ACC112 (cell line): ENCODE measurements at regions not wholly inside any gene's neighbourhood (a gene's known extent, or its start where the extent isn't known, plus 50 kb on each side); places are given as distances from the start of the nearest gene placed in this dataset.

Source experiments
- H2AFZ ChIP-seq: fragments of 200-600 bp; sonication (generic); one replicate; pipeline ENCODE4 v1.6.0; 2017; ENCODE audit warnings: antibody characterized with exemption, low read length; ENCODE audit not compliant: unreplicated experiment
- H3K27ac ChIP-seq: fragments of 200-600 bp; sonication (generic); 2 replicates; pipeline ENCODE4 v1.5.1; 2014; ENCODE audit warnings: low read depth, mild to moderate bottlenecking, antibody characterized with exemption, low read length, moderate library complexity
- H3K27me3 ChIP-seq: fragments of 200-600 bp; sonication (generic); 2 replicates; pipeline ENCODE4 v1.6.1; 2014; ENCODE audit warnings: mild to moderate bottlenecking, antibody characterized with exemption, low read length, moderate library complexity, mixed read lengths; ENCODE audit not compliant: insufficient read depth
- H3K36me3 ChIP-seq: fragments of 200-600 bp; sonication (generic); 2 replicates; pipeline ENCODE4 v1.6.1; 2016; ENCODE audit warnings: mild to moderate bottlenecking, antibody characterized with exemption, low read length, moderate library complexity, mixed read lengths; ENCODE audit not compliant: insufficient read depth
- H3K4me1 ChIP-seq: fragments of 200-600 bp; sonication (generic); one replicate; pipeline ENCODE4 v1.6.1; 2016; ENCODE audit warnings: low read length, mixed read lengths; ENCODE audit not compliant: insufficient read depth, unreplicated experiment, control insufficient read depth
- H3K4me3 ChIP-seq: fragments of 200-600 bp; sonication (generic); 2 replicates; pipeline ENCODE4 v1.5.1; 2014; ENCODE audit warnings: mild to moderate bottlenecking, low read depth, low read length
- H3K79me2 ChIP-seq: fragments of 200-600 bp; sonication (generic); one replicate; pipeline ENCODE4 v1.6.0; 2016; ENCODE audit warnings: low read length; ENCODE audit not compliant: control insufficient read depth, unreplicated experiment, insufficient read depth

GRCh38 chr4:142927721-142928120, 81.6 kb upstream of the INPP4B start:
- Histone ChIP-seq H3K36me3 (no peaks in the 10 kb centered on the region), H2AFZ (no peak overlapping the region), H3K4me1 (no peaks in the 10 kb centered on the region), H3K79me2 (no peaks in the 10 kb centered on the region), H3K4me3 (no peak overlapping the region), H3K27me3 (no peaks in the 10 kb centered on the region; the same call in 1 of the 2 replicates), H3K27ac (no peak overlapping the region)

GRCh38 chr4:142929526-142929925, 83.4 kb upstream of the INPP4B start:
- Histone ChIP-seq H3K79me2 (no peaks in the 10 kb centered on the region), H3K36me3 (no peaks in the 10 kb centered on the region), H2AFZ (no peak overlapping the region), H3K27ac (no peak overlapping the region), H3K27me3 (no peaks in the 10 kb centered on the region; the same call in 1 of the 2 replicates), H3K4me3 (no peak overlapping the region), H3K4me1 (peaks cover 5% of the 10 kb centered on the region)

GRCh38 chr4:142933207-142933606, 87.1 kb upstream of the INPP4B start:
- Histone ChIP-seq H3K4me1 (peaks cover 5% of the 10 kb centered on the region), H3K27ac (no peak overlapping the region), H3K4me3 (no peak overlapping the region), H3K36me3 (no peaks in the 10 kb centered on the region), H3K79me2 (no peaks in the 10 kb centered on the region), H3K27me3 (no peaks in the 10 kb centered on the region; the same call in 1 of the 2 replicates), H2AFZ (no peak overlapping the region)

GRCh38 chr4:142940425-142941330, 94.6 kb upstream of the INPP4B start:
- H3K36me3 ChIP-seq, result no peaks in the 10 kb centered on the region
- H3K79me2 ChIP-seq, result no peaks in the 10 kb centered on the region
- no peaks in the 10 kb centered on the region for H3K27me3 ChIP-seq
- no peaks in the 10 kb centered on the region for H3K4me1 ChIP-seq
- no peak overlapping the region for H3K27ac ChIP-seq
- no peak overlapping the region for H2AFZ ChIP-seq
- H3K4me3 ChIP-seq, result no peak overlapping the region

GRCh38 chr4:142944565-142944964, 98.5 kb upstream of the INPP4B start:
- no peaks in the 10 kb centered on the region for H3K4me1 ChIP-seq
- H2AFZ ChIP-seq, result no peak overlapping the region
- H3K27me3 ChIP-seq, result no peaks in the 10 kb centered on the region; the same call in 1 of the 2 replicates
- H3K27ac ChIP-seq, result no peak overlapping the region
- no peaks in the 10 kb centered on the region for H3K79me2 ChIP-seq
- H3K4me3 ChIP-seq, result no peak overlapping the region
- H3K36me3 ChIP-seq, result no peaks in the 10 kb centered on the region

- H3K4me3 ChIP-seq, result no peak overlapping the region
- H3K36me3 ChIP-seq, result no peaks in the 10 kb centered on the region
- H3K79me2 ChIP-seq, result no peaks in the 10 kb centered on the region
- no peaks in the 10 kb centered on the region for H3K4me1 ChIP-seq
- H3K27me3 ChIP-seq, result no peaks in the 10 kb centered on the region
- no peak overlapping the region for H2AFZ ChIP-seq
- no peak overlapping the region for H3K27ac ChIP-seq
Measured at GRCh38 chr4:142952821-142953580, 106.9 kb upstream of the INPP4B start.

GRCh38 chr4:142954415-142954814, 108.3 kb upstream of the INPP4B start:
- Histone ChIP-seq H3K4me3 (no peak overlapping the region), H3K27ac (no peak overlapping the region), H2AFZ (no peak overlapping the region), H3K36me3 (no peaks in the 10 kb centered on the region), H3K79me2 (no peaks in the 10 kb centered on the region), H3K4me1 (no peaks in the 10 kb centered on the region), H3K27me3 (0 out of 2 replicates have a peak, but pooled peaks cover 3% of the 10 kb centered on the region)

- H3K27ac ChIP-seq, result no peak overlapping the region
- no peaks in the 10 kb centered on the region for H3K4me1 ChIP-seq
- H3K4me3 ChIP-seq, result no peak overlapping the region
- no peak overlapping the region for H2AFZ ChIP-seq
- no peaks in the 10 kb centered on the region for H3K79me2 ChIP-seq
- 0 out of 2 replicates have a peak, but pooled peaks cover 3% of the 10 kb centered on the region for H3K27me3 ChIP-seq
- H3K36me3 ChIP-seq, result no peaks in the 10 kb centered on the region
Measured at GRCh38 chr4:142955501-142955900, 109.4 kb upstream of the INPP4B start.

- H3K4me3 ChIP-seq, result no peak overlapping the region
- H3K36me3 ChIP-seq, result no peaks in the 10 kb centered on the region
- H3K27ac ChIP-seq, result no peak overlapping the region
- H2AFZ ChIP-seq, result no peak overlapping the region
- no peaks in the 10 kb centered on the region for H3K79me2 ChIP-seq
- peaks cover 4% of the 10 kb centered on the region for H3K4me1 ChIP-seq
- H3K27me3 ChIP-seq, result peaks cover 3% of the 10 kb centered on the region; the same call in 1 of the 2 replicates
Measured at GRCh38 chr4:142959173-142959572, 113.1 kb upstream of the INPP4B start.

GRCh38 chr4:142960126-142960525, 114.0 kb upstream of the INPP4B start:
- Histone ChIP-seq H3K27me3 (peaks cover 3% of the 10 kb centered on the region; the same call in 1 of the 2 replicates), H3K36me3 (no peaks in the 10 kb centered on the region), H3K4me1 (peaks cover 4% of the 10 kb centered on the region), H3K27ac (no peak overlapping the region), H3K79me2 (no peaks in the 10 kb centered on the region), H2AFZ (no peak overlapping the region), H3K4me3 (no peak overlapping the region)
